NCI-H748 treated with DMSO at 0.1 percent for 48 hours (cell line): ENCODE measurements at regions not wholly inside any gene's neighbourhood (a gene's known extent, or its start where the extent isn't known, plus 50 kb on each side); places are given as distances from the start of the nearest gene placed in this dataset.
"Not testable (repeated sequence)": the region's sequence is repeated elsewhere in the genome, so short reads cannot be mapped to it uniquely, and the experiment has no call there.

Experiments used
- DNase-seq: peaks from one replicate; lab custom pipeline; 2025; lab: John Stamatoyannopoulos, UW

GRCh38 chr16:52051414-52052172, 495.4 kb downstream of the TOX3 start:
- DNase-seq, result no peak

- DNase-seq, result no peak
Observed at GRCh38 chr16:52050418-52050817, 496.5 kb downstream of the TOX3 start.

GRCh38 chr16:52035436-52035835, 511.5 kb downstream of the TOX3 start:
- DNase-seq, result no peak

GRCh38 chr16:52034830-52035229, 512.1 kb downstream of the TOX3 start:
- no peak for DNase-seq

GRCh38 chr16:52033992-52034391, 513.0 kb downstream of the TOX3 start:
- DNase-seq, result no peak

GRCh38 chr16:52022980-52023379, 524.0 kb downstream of the TOX3 start:
- no peak for DNase-seq

GRCh38 chr16:52022177-52022576, 524.8 kb downstream of the TOX3 start:
- no peak for DNase-seq

- DNase-seq, result no peak
Observed at GRCh38 chr16:52016387-52016786, 530.6 kb downstream of the TOX3 start.

GRCh38 chr16:52005551-52005950, 541.4 kb downstream of the TOX3 start:
- no peak for DNase-seq

- no peak for DNase-seq
Observed at GRCh38 chr16:52004343-52004742, 542.6 kb downstream of the TOX3 start.

GRCh38 chr16:52002026-52002425, 544.9 kb downstream of the TOX3 start:
- DNase-seq, result no peak

GRCh38 chr16:51996516-51996915, 550.4 kb downstream of the TOX3 start:
- no peak for DNase-seq

GRCh38 chr16:51994597-51994996, 552.3 kb downstream of the TOX3 start:
- peak; percentile 79 for DNase-seq

- DNase-seq, result no peak
Observed at GRCh38 chr16:51989637-51990230, 557.2 kb downstream of the TOX3 start.

GRCh38 chr16:51988977-51989376, 558.0 kb downstream of the TOX3 start:
- DNase-seq, result no peak

- no peak for DNase-seq
Observed at GRCh38 chr16:51987519-51987918, 559.4 kb downstream of the TOX3 start.

GRCh38 chr16:51986717-51987116, 560.2 kb downstream of the TOX3 start:
- no peak for DNase-seq

- no peak for DNase-seq
Observed at GRCh38 chr16:51986301-51986700, 560.6 kb downstream of the TOX3 start.

- DNase-seq, result no peak
Observed at GRCh38 chr16:51985126-51985525, 561.8 kb downstream of the TOX3 start.

GRCh38 chr16:51984395-51984794, 562.5 kb downstream of the TOX3 start:
- no peak for DNase-seq

- peak; percentile 58 for DNase-seq
Observed at GRCh38 chr16:51982715-51983680, 563.9 kb downstream of the TOX3 start.

- DNase-seq, result no peak
Observed at GRCh38 chr16:51981725-51982124, 565.2 kb downstream of the TOX3 start.

- not testable (repeated sequence) for DNase-seq
Observed at GRCh38 chr16:51977506-51977905, 569.4 kb downstream of the TOX3 start.
